ENCODE measurements at regions not wholly inside any gene's neighbourhood (a gene's known extent, or its start where the extent isn't known, plus 50 kb on each side); places are given as distances from the start of the nearest gene placed in this dataset.

GRCh38 chr5:142508591-142508990, 177.3 kb downstream of the FGF1 start:
- no peak for DNase-seq (ENCODE audit: low read depth, low spot score)

- no peak for DNase-seq (ENCODE audit: low read depth, low spot score)
Measured at GRCh38 chr5:142507531-142508372, 178.1 kb downstream of the FGF1 start.

GRCh38 chr5:142506756-142507155, 179.1 kb downstream of the FGF1 start:
- no peak for DNase-seq (ENCODE audit: low read depth, low spot score)

- peak; percentile 56 for DNase-seq (ENCODE audit: low read depth, low spot score)
Measured at GRCh38 chr5:142506046-142506445, 179.8 kb downstream of the FGF1 start.

- no peak for DNase-seq (ENCODE audit: low read depth, low spot score)
Measured at GRCh38 chr5:142501890-142502289, 177.1 kb upstream of the SPRY4 start.

GRCh38 chr5:142500227-142500905, 175.5 kb upstream of the SPRY4 start:
- DNase-seq (ENCODE audit: low read depth, low spot score): no peak

- DNase-seq (ENCODE audit: low read depth, low spot score): peak; percentile 61
Measured at GRCh38 chr5:142499591-142500226, 174.9 kb upstream of the SPRY4 start.

- no peak for DNase-seq (ENCODE audit: low read depth, low spot score)
Measured at GRCh38 chr5:142498298-142498697, 173.5 kb upstream of the SPRY4 start.

- no peak for DNase-seq (ENCODE audit: low read depth, low spot score)
Measured at GRCh38 chr5:142495531-142495930, 170.7 kb upstream of the SPRY4 start.

- no peak for DNase-seq (ENCODE audit: low read depth, low spot score)
Measured at GRCh38 chr5:142493875-142494518, 169.2 kb upstream of the SPRY4 start.

- DNase-seq (ENCODE audit: low read depth, low spot score): peak; percentile 25
Measured at GRCh38 chr5:142492781-142493281, 168.0 kb upstream of the SPRY4 start.

GRCh38 chr5:142491679-142492078, 166.9 kb upstream of the SPRY4 start:
- no peak for DNase-seq (ENCODE audit: low read depth, low spot score)

- DNase-seq (ENCODE audit: low read depth, low spot score): no peak
Measured at GRCh38 chr5:142491270-142491669, 166.4 kb upstream of the SPRY4 start.

GRCh38 chr5:142486581-142486980, 161.8 kb upstream of the SPRY4 start:
- peak; percentile 59 for DNase-seq (ENCODE audit: low read depth, low spot score)

GRCh38 chr5:142486020-142486419, 161.2 kb upstream of the SPRY4 start:
- DNase-seq (ENCODE audit: low read depth, low spot score): no peak

- no peak for DNase-seq (ENCODE audit: low read depth, low spot score)
Measured at GRCh38 chr5:142484821-142485387, 160.1 kb upstream of the SPRY4 start.

GRCh38 chr5:142482207-142482606, 157.4 kb upstream of the SPRY4 start:
- no peak for DNase-seq (ENCODE audit: low read depth, low spot score)

- DNase-seq (ENCODE audit: low read depth, low spot score): no peak
Measured at GRCh38 chr5:142481410-142481809, 156.6 kb upstream of the SPRY4 start.

- no peak for DNase-seq (ENCODE audit: low read depth, low spot score)
Measured at GRCh38 chr5:142479854-142480519, 155.2 kb upstream of the SPRY4 start.

- no peak for DNase-seq (ENCODE audit: low read depth, low spot score)
Measured at GRCh38 chr5:142479150-142479549, 154.3 kb upstream of the SPRY4 start.

- no peak for DNase-seq (ENCODE audit: low read depth, low spot score)
Measured at GRCh38 chr5:142478113-142478512, 153.3 kb upstream of the SPRY4 start.
